HG03066 (cell line): ENCODE measurements at regions not wholly inside any gene's neighbourhood (a gene's known extent, or its start where the extent isn't known, plus 50 kb on each side); places are given as distances from the start of the nearest gene placed in this dataset.

Source experiments
- ATAC-seq: cut with Tn5 transposase; IDR thresholded peaks from one replicate; pipeline ENCODE4 v1.9.1; 2021; ENCODE audit warnings: low read depth; ENCODE audit not compliant: unreplicated experiment

GRCh38 chr11:81487109-81487508 is 1246.6 kb downstream of the FAM181B start:
- no peak for ATAC-seq

- ATAC-seq, result no peak
These were observed 1249.5 kb downstream of the FAM181B start for GRCh38 chr11:81484196-81484595.

GRCh38 chr11:81477277-81477676 is 1256.4 kb downstream of the FAM181B start:
- no peak for ATAC-seq

- ATAC-seq, result no peak
These were observed 1257.3 kb downstream of the FAM181B start for GRCh38 chr11:81476345-81476744.

GRCh38 chr11:81472646-81473045 is 1261.0 kb downstream of the FAM181B start:
- no peak for ATAC-seq

GRCh38 chr11:81470446-81470845 is 1263.2 kb downstream of the FAM181B start:
- no peak for ATAC-seq

- ATAC-seq, result no peak
These were observed 1273.8 kb downstream of the FAM181B start for GRCh38 chr11:81459766-81460306.

- ATAC-seq, result no peak
These were observed 1284.0 kb downstream of the FAM181B start for GRCh38 chr11:81449588-81450156.

GRCh38 chr11:81444297-81444696 is 1289.4 kb downstream of the FAM181B start:
- ATAC-seq, result no peak

- no peak for ATAC-seq
These were observed 1301.3 kb downstream of the FAM181B start for GRCh38 chr11:81432333-81432732.

- ATAC-seq, result no peak
These were observed 1308.8 kb downstream of the FAM181B start for GRCh38 chr11:81424822-81425221.

GRCh38 chr11:81422402-81422801 is 1311.3 kb downstream of the FAM181B start:
- ATAC-seq, result no peak

- no peak for ATAC-seq
These were observed 1312.3 kb downstream of the FAM181B start for GRCh38 chr11:81421251-81421860.

- no peak for ATAC-seq
These were observed 1312.9 kb downstream of the FAM181B start for GRCh38 chr11:81420668-81421250.

GRCh38 chr11:81397316-81397715 is 1336.3 kb downstream of the FAM181B start:
- ATAC-seq, result no peak

- no peak for ATAC-seq
These were observed 1339.4 kb downstream of the FAM181B start for GRCh38 chr11:81394311-81394710.

- no peak for ATAC-seq
These were observed 1345.3 kb downstream of the FAM181B start for GRCh38 chr11:81388326-81388725.

GRCh38 chr11:81380395-81380794 is 1353.3 kb downstream of the FAM181B start:
- ATAC-seq, result no peak

- ATAC-seq, result no peak
These were observed 1356.2 kb downstream of the FAM181B start for GRCh38 chr11:81377418-81377817.

- ATAC-seq, result no peak
These were observed 1359.7 kb downstream of the FAM181B start for GRCh38 chr11:81373986-81374385.

GRCh38 chr11:81368192-81368591 is 1365.5 kb downstream of the FAM181B start:
- ATAC-seq, result no peak

- ATAC-seq, result no peak
These were observed 1368.2 kb downstream of the FAM181B start for GRCh38 chr11:81365496-81365895.
